Kidney (tissue), 13 donors: ENCODE measurements at regions not wholly inside any gene's neighbourhood (a gene's known extent, or its start where the extent isn't known, plus 50 kb on each side); places are given as distances from the start of the nearest gene placed in this dataset.

Experiments used
- DNase-seq, 5 donors: peaks; one replicate each; pipeline ENCODE4 v3.0.0-alpha.2; 2013 to 2020
- FAIRE-seq: peaks from 2 replicates; lab custom pipeline; 2012; peaks lifted over from hg19 to GRCh38; lab: Jason Lieb, UNC
- H3K27ac ChIP-seq, 2 donors: one replicate each; pipeline ENCODE4 v1.7.0; 2013; ENCODE audit warnings: low read depth in 2 of 2, low read length in 2 of 2, inconsistent platforms in 1 of 2
- H3K27me3 ChIP-seq: one replicate; pipeline ENCODE4 v1.7.1; 2013; ENCODE audit warnings: low read length, inconsistent platforms; ENCODE audit not compliant: control insufficient read depth, insufficient read depth
- H3K36me3 ChIP-seq, 3 donors: one replicate each; pipeline versions ENCODE4 v1.7.0 to v1.7.1; 2013; ENCODE audit warnings: low read length in 3 of 3, control low read depth in 1 of 3, inconsistent platforms in 1 of 3; ENCODE audit not compliant: insufficient read depth in 3 of 3, control insufficient read depth in 2 of 3
- H3K4me1 ChIP-seq, 3 donors: one replicate each; pipeline versions ENCODE4 v1.7.0 to v1.7.1; 2013; ENCODE audit warnings: low read length in 3 of 3, inconsistent platforms in 1 of 3, low read depth in 1 of 3; ENCODE audit not compliant: control insufficient read depth in 2 of 3, insufficient read depth in 2 of 3
- H3K4me3 ChIP-seq, 3 donors: one replicate each; pipeline versions ENCODE4 v1.7.0 to v1.8.1; 2013; ENCODE audit warnings: low read length in 3 of 3, control low read depth in 1 of 3, inconsistent platforms in 1 of 3
- H3K9ac ChIP-seq, 3 donors: one replicate each; pipeline versions ENCODE4 v1.7.0 to v1.7.1; 2013; ENCODE audit warnings: low read length in 3 of 3, control low read depth in 1 of 3, inconsistent platforms in 1 of 3
- H3K9me3 ChIP-seq, 3 donors: one replicate each; pipeline versions ENCODE4 v1.7.0 to v1.7.1; 2013; ENCODE audit warnings: low read length in 3 of 3, control low read depth in 1 of 3, inconsistent platforms in 1 of 3; ENCODE audit not compliant: control insufficient read depth in 2 of 3, insufficient read depth in 1 of 3
- intact Hi-C: fragments of 100-400 bp; cut with DNase I; formaldehyde crosslinking; loops from one replicate; pipeline ENCODE4 v1.11.1; 2022
- TF ChIP-seq, protein P1 (sequence below): IDR thresholded peaks from 3 replicates; pipeline ENCODE4 v1.5.1; 2012; ENCODE audit warnings: mild to moderate bottlenecking, moderate library complexity, borderline replicate concordance; ENCODE audit not compliant: insufficient read depth; ENCODE audit errors: extremely low read depth
- donor health status: control.
- donor health status: control.
- donor health status: control.
- donor health status: control.
- donor health status: control.
- donor health status: DM: yes; HTN: yes; CAD: no.
- donor health status: Normal renal cell carcinoma (clear cell type).

DNA sequence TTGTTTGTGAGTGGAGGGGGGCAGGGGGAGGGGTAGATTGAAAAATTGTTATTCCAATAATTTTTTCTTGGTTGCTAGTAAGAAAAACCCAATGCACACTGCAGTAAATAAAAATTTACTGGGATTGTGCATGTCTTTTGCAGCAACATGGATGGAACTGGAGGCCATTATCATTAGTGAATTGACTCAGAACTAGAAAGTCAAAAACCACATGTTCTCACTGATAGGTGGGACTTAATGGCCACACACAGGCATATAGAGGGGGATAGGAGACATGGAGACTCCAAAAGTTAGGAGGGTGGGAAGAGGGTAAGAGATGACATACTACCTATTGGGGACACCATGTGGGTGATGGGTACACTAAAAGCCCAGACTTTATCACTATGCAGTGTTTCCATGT is 67.2 kb downstream of the BUB3 start:
- DNase-seq (no peak), FAIRE-seq (no peak)
- H3K27me3 ChIP-seq: no peaks in the 10 kb centered on the region
- H3K9me3 ChIP-seq: no peaks in the 10 kb centered on the region
- no peak overlapping the region for H3K9ac ChIP-seq
- no peaks in the 10 kb centered on the region for H3K36me3 ChIP-seq
- no peak overlapping the region for H3K27ac ChIP-seq
- TF ChIP-seq, protein P1, sequence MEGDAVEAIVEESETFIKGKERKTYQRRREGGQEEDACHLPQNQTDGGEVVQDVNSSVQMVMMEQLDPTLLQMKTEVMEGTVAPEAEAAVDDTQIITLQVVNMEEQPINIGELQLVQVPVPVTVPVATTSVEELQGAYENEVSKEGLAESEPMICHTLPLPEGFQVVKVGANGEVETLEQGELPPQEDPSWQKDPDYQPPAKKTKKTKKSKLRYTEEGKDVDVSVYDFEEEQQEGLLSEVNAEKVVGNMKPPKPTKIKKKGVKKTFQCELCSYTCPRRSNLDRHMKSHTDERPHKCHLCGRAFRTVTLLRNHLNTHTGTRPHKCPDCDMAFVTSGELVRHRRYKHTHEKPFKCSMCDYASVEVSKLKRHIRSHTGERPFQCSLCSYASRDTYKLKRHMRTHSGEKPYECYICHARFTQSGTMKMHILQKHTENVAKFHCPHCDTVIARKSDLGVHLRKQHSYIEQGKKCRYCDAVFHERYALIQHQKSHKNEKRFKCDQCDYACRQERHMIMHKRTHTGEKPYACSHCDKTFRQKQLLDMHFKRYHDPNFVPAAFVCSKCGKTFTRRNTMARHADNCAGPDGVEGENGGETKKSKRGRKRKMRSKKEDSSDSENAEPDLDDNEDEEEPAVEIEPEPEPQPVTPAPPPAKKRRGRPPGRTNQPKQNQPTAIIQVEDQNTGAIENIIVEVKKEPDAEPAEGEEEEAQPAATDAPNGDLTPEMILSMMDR: no peak
- H3K4me3 ChIP-seq: no peak overlapping the region
- peaks cover 0 to 2% (median 0%) of the 10 kb centered on the region in 3 donors for H3K4me1 ChIP-seq
- intact Hi-C loops: no loop called here

GRCh38 chr10:123222832-123223231 is 68.6 kb downstream of the BUB3 start:
- no peak overlapping the region for H3K9ac ChIP-seq
- H3K4me3 ChIP-seq: no peak overlapping the region
- H3K9me3 ChIP-seq: no peaks in the 10 kb centered on the region
- peaks cover 0 to 2% (median 0%) of the 10 kb centered on the region in 3 donors for H3K4me1 ChIP-seq
- no peak for DNase-seq
- no peak for FAIRE-seq
- H3K27ac ChIP-seq: no peak overlapping the region
- no peaks in the 10 kb centered on the region for H3K36me3 ChIP-seq
- no peaks in the 10 kb centered on the region for H3K27me3 ChIP-seq
- TF ChIP-seq, protein P1: no peak
- intact Hi-C loops: no loop called here

GRCh38 chr10:123227706-123228105 is 73.5 kb downstream of the BUB3 start:
- Histone ChIP-seq H3K27ac (no peak overlapping the region), H3K9me3 (no peaks in the 10 kb centered on the region), H3K4me1 (peaks cover 0 to under 1% (median 0%) of the 10 kb centered on the region in 3 donors), H3K27me3 (no peaks in the 10 kb centered on the region), H3K4me3 (no peak overlapping the region), H3K9ac (no peak overlapping the region), H3K36me3 (no peaks in the 10 kb centered on the region)
- intact Hi-C loops: no loop called here
- FAIRE-seq (no peak), DNase-seq (no peak)
- TF ChIP-seq, protein P1: no peak
